M059J (cell line): ENCODE measurements at regions not wholly inside any gene's neighbourhood (a gene's known extent, or its start where the extent isn't known, plus 50 kb on each side); places are given as distances from the start of the nearest gene placed in this dataset.

ENCODE experiments used
- DNase-seq: peaks from one replicate; pipeline ENCODE4 v3.0.0-alpha.2; 2012; ENCODE audit warnings: low read depth

GRCh38 chr11:70739811-70740487, 341.6 kb downstream of the CTTN start:
- no peak for DNase-seq

DNA sequence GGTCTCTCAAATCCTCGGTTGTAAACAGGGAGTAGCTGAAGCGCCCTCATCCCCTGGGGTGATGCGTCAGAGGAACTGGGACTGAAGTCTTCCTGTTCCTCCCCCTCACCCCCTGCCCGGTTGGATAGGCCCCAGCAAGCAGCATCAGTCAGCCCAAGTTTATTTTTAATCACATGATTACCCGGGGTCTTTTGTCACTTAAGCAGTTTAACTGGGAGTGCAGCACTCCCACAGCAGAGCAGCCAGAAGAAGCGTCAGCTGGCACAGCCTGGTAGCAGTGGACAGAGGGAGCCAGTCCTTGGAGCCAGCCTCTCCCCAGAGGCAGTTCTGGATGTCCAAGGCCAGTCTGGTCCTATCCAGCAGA, 342.1 kb downstream of the CTTN start:
- DNase-seq, result no peak

- DNase-seq, result no peak
Measured at GRCh38 chr11:70741085-70741484, 342.8 kb downstream of the CTTN start.

GRCh38 chr11:70742553-70743291, 344.4 kb downstream of the CTTN start:
- DNase-seq, result no peak

DNA sequence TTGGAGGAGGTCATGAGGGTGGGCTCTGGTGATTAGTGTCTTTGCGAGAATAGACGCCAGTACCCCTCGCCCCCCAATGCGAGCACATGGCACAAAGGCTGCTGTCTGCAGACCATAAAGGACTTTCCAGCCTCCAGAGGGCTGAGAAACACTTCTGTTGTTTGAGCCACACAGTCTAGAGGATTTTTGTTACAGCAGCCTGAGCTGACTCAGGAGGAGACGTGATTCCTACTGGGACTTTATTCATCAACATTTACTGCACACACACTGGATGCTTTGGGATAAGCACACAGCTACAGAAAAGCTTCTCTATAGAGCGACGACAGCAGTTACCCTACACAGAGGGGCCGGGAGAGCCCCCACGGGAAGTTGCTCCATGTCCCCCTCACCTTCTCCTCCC, 345.0 kb downstream of the CTTN start:
- no peak for DNase-seq

GRCh38 chr11:70743941-70744351, 345.6 kb downstream of the CTTN start:
- no peak for DNase-seq

- no peak for DNase-seq
Measured at GRCh38 chr11:70744396-70745185, 346.3 kb downstream of the CTTN start.

DNA sequence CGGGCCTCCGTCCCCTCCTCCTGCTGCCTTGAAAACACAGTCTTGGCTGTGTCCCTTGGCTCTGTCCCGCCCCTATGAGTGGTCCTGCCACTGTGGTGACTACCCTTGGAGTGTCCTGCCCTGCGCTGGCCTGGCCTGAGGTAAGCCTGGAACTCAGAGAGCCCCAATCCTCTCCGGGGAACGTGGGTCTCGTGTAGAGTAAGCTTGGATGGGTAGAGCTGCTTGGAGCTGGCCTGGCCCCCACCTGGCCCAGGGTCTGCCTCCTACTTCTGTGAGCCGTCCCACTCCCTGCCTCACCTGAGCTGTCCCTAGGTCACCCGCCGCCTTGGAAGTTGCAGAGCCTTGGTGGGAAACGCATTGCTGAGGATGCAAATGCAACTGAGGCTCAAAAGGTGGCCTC, 347.1 kb downstream of the CTTN start:
- no peak for DNase-seq

- no peak for DNase-seq
Measured at GRCh38 chr11:70745941-70746340, 347.6 kb downstream of the CTTN start.

DNA sequence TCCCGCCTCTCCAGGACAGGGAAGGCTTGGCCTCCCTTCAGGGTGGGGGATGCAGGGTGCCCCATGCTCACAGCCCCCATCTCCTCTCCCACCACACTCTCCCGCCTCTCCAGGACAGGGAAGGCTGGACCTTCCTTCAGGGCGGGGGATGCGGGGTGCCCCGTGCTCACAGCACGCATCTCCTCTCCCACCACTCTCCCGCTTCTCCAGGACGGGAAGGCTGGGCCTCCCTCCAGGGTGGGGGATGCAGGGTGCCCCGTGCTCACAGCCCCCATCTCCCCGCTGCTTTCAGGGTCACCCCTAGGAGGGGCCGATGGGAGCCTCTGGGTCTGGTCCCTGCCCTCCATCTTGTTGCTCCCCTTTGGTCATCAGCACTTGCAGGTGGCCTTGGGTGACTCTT, 348.0 kb downstream of the CTTN start:
- DNase-seq, result no peak

DNA sequence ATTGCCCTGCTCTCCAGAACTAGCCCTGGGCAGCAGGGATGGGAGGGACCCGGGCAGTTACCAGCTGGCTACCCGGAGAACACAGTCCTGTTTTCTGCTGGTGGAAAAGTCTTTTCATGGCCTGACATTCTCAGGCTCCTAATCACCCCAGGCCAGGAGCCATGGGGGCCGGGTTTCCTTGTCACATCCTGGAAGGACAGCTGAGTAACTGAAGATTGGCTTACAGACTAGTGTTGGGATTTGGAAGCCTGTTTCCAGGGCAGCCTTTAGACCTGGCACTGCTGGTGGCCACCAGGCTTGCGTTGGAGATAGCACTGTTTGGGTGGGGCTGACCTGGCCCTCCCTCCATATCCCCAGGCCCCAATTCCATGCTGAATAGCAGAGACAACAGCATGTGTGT, 349.0 kb downstream of the CTTN start:
- DNase-seq, result no peak

GRCh38 chr11:70747921-70748320, 349.6 kb downstream of the CTTN start:
- no peak for DNase-seq

GRCh38 chr11:70751142-70751734, 352.9 kb downstream of the CTTN start:
- peak; percentile 7 for DNase-seq

DNA sequence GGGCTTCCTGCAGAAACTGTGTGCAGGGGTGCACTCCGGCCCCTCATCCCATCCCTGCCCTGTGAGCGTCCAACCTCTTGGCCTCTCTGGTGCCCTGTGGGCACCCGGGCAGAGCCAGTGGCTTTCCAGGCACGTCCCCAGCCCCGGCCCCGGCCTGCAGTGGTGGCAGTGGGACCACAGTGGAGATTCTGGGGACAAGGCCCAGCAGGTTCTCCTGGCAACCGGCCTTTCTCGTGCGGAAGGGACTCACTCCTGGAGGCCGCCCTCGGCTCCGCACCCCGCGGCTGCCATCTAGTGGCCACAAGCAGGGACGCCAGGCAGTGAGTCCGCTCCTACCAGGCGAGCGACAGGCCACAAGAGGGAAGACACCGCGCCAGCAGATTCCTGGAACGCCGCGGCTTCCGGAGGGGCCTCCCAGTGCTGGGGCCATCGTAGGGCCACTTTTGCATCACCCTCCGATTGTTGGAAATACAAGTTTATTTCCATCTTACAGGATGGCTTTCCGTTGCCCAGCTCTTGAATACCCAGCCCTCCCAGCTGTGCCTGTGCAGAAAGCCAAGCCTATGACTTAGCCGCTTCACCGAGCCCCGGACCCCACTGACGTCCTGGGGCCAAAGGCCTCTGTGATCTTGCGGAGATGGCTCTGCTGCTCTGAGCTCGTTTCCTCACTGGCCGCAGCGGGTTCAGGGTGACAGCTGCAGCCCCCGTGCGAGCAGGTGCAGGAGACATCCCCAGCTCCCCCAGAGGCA, 357.3 kb downstream of the CTTN start:
- peak; percentile 60 for DNase-seq

GRCh38 chr11:70756341-70756740, 358.0 kb downstream of the CTTN start:
- no peak for DNase-seq

DNA sequence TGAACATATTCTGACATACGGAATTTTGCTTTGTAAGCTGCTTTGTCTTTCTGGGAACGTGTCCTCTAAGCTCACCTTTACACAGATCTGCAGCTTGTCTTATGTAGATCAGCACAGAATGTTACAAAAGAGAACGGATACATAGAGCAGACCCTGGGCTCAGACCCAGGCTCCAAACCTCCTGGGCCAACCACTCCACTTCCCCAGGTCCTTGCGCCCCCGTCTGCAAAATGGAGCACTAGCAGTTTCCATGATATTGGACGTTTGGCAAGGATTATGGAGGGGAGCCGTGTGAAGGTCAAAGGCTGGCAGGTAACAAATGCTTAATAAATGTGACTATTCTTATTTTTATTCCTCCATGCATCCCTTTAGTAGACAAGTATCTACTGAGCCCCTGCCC, 358.4 kb downstream of the CTTN start:
- DNase-seq, result no peak

DNA sequence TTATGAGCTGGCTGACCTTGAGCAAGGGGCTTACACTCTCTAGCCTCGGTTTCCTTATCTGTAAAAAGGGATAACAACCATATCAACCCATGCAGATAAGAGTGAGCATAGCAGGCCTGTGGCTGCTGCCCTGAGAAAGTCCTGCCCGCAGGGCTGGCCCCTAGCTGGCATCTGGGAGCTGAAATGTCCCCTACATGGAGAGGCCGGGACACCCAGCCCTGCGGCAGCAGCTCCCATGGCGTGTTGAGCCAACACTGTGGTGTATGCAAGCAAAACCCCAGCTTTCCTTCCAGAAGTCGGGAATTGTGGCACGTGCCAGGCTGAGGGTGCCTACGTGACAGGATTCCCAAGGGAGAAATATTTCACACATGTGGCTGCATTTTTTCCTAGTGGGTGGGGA, 358.9 kb downstream of the CTTN start:
- DNase-seq, result no peak

DNA sequence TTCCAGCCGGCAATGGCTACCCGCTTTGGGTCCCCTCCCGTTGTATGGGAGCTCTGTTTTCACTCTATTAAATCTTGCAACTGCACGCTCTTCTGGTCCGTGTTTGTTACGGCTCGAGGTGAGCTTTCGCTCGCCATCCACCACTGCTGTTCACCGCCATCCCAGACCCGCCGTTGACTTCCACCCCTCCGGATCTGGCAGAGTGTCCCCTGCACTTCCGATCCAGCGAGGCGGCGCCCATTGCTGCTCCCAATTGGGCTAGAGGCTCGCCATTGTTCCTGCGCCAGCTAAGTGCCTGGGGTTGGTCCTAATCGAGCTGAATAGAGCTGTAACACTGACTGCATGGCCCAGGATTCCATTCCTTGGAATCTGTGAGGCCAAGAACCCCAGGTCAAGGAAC, 359.9 kb downstream of the CTTN start:
- no peak for DNase-seq

- no peak for DNase-seq
Measured at GRCh38 chr11:70759846-70760245, 361.5 kb downstream of the CTTN start.

- DNase-seq, result no peak
Measured at GRCh38 chr11:70760416-70761020, 362.2 kb downstream of the CTTN start.
